GM23338 (cell line): ENCODE measurements at regions not wholly inside any gene's neighbourhood (a gene's known extent, or its start where the extent isn't known, plus 50 kb on each side); places are given as distances from the start of the nearest gene placed in this dataset.

Experiments used
- CREB1 ChIP-seq: fragments of 250-450 bp; sonication (Bioruptor Pico); IDR thresholded peaks from 2 replicates; pipeline ENCODE4 v1.5.0; 2020; ENCODE audit warnings: low read depth, mild to moderate bottlenecking, moderate library complexity
- ETS1 ChIP-seq: IDR thresholded peaks from 2 replicates; pipeline ENCODE4 v1.6.1; 2016; ENCODE audit warnings: antibody characterized with exemption
- EZH2 ChIP-seq: fragments of 200-600 bp; sonication (generic); IDR thresholded peaks from one replicate; pipeline ENCODE4 v1.8.0; 2017; ENCODE audit warnings: antibody characterized with exemption, mild to moderate bottlenecking, low read depth; ENCODE audit not compliant: unreplicated experiment
- EZH2phosphoT487 ChIP-seq: fragments of 200-600 bp; sonication (generic); IDR thresholded peaks from one replicate; pipeline ENCODE4 v1.8.1; 2018; ENCODE audit warnings: antibody characterized with exemption; ENCODE audit not compliant: unreplicated experiment
- JUNB ChIP-seq: IDR thresholded peaks from one replicate; pipeline ENCODE4 v1.6.1; 2016; ENCODE audit warnings: antibody characterized with exemption; ENCODE audit not compliant: unreplicated experiment
- NANOG ChIP-seq: IDR thresholded peaks from 2 replicates; pipeline ENCODE4 v1.6.1; 2016; ENCODE audit warnings: antibody characterized with exemption, borderline replicate concordance
- POLR2AphosphoS5 ChIP-seq: IDR thresholded peaks from 2 replicates; pipeline ENCODE4 v1.6.1; 2016; ENCODE audit warnings: antibody characterized with exemption, low read depth
- REST ChIP-seq: IDR thresholded peaks from one replicate; pipeline ENCODE4 v1.6.1; 2018; ENCODE audit warnings: antibody characterized with exemption; ENCODE audit not compliant: unreplicated experiment
- STAT1 ChIP-seq: IDR thresholded peaks from one replicate; pipeline ENCODE4 v1.6.1; 2016; ENCODE audit warnings: antibody characterized with exemption; ENCODE audit not compliant: unreplicated experiment
- ZNF114 ChIP-seq: fragments of 250-450 bp; sonication (Bioruptor Pico); IDR thresholded peaks from 2 replicates; pipeline ENCODE4 v1.5.0; 2020; ENCODE audit warnings: mild to moderate bottlenecking, moderate library complexity
- ZNF331 ChIP-seq: fragments of 250-450 bp; sonication (Bioruptor Pico); IDR thresholded peaks from 2 replicates; pipeline ENCODE4 v1.5.0; 2020; ENCODE audit warnings: low read depth, mild to moderate bottlenecking, moderate library complexity
- ZNF462 ChIP-seq: fragments of 250-450 bp; sonication (Bioruptor Pico); IDR thresholded peaks from 2 replicates; pipeline ENCODE4 v1.5.0; 2020; ENCODE audit warnings: mild to moderate bottlenecking, moderate library complexity
- TF ChIP-seq, protein P1 (sequence below), 2 experiments: fragments of 200-600 bp in 1 of 2; sonication (generic) in 1 of 2; conservative IDR thresholded peaks; 2 replicates each; pipeline versions ENCODE4 v1.5.1 to v1.6.1; 2016 to 2017; ENCODE audit warnings: antibody characterized with exemption in 2 of 2, low read depth in 2 of 2, mild to moderate bottlenecking in 2 of 2, moderate library complexity in 1 of 2

- TF ChIP-seq, protein P1, sequence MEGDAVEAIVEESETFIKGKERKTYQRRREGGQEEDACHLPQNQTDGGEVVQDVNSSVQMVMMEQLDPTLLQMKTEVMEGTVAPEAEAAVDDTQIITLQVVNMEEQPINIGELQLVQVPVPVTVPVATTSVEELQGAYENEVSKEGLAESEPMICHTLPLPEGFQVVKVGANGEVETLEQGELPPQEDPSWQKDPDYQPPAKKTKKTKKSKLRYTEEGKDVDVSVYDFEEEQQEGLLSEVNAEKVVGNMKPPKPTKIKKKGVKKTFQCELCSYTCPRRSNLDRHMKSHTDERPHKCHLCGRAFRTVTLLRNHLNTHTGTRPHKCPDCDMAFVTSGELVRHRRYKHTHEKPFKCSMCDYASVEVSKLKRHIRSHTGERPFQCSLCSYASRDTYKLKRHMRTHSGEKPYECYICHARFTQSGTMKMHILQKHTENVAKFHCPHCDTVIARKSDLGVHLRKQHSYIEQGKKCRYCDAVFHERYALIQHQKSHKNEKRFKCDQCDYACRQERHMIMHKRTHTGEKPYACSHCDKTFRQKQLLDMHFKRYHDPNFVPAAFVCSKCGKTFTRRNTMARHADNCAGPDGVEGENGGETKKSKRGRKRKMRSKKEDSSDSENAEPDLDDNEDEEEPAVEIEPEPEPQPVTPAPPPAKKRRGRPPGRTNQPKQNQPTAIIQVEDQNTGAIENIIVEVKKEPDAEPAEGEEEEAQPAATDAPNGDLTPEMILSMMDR (conservative IDR thresholded peaks at IDR 0.05; ENCODE audit: low read depth in 2 of 2): no peak
- no peak for TF ChIP-seq CREB1 (CRISPR knock-in tag)
- no peak for TF ChIP-seq STAT1
- no peak for TF ChIP-seq EZH2phosphoT487
- TF ChIP-seq POLR2AphosphoS5: no peak
- no peak for TF ChIP-seq NANOG
- TF ChIP-seq EZH2: no peak
- TF ChIP-seq ZNF331 (CRISPR knock-in tag): no peak
- no peak for TF ChIP-seq REST
- TF ChIP-seq JUNB: no peak
- TF ChIP-seq ZNF462 (CRISPR knock-in tag): no peak
- no peak for TF ChIP-seq ZNF114 (CRISPR knock-in tag)
- TF ChIP-seq ETS1: no peak
Observed at GRCh38 chr5:38643616-38644015, 87.2 kb upstream of the LIFR start.
